IMR-90 (cell line): ENCODE measurements at regions not wholly inside any gene's neighbourhood (a gene's known extent, or its start where the extent isn't known, plus 50 kb on each side); places are given as distances from the start of the nearest gene placed in this dataset.

Experiments used
- ATAC-seq: fragments of 200-7000 bp; cut with Tn5 transposase; 2 replicates; pipeline ENCODE4 v1.9.1; 2020; ENCODE audit warnings: low read depth, mild to moderate bottlenecking, moderate library complexity
- BruUV-seq: library from RNA; stranded (reverse); fragments of 400-500 nt; replicated peaks from 2 replicates; lab custom pipeline; 2021; lab: Mats Ljungman, UMichigan
- CTCF ChIA-PET: fragments of 300-600 bp; formaldehyde crosslinking; extraction: SDS; loops from one replicate; lab custom pipeline; 2021; ENCODE audit warnings: antibody characterized with exemption; lab: Yijun Ruan, JAX
- POLR2A ChIA-PET: fragments of 300-600 bp; sonication (Branson Sonifier 250); formaldehyde crosslinking; loops from one replicate; lab custom pipeline; 2022; ENCODE audit warnings: antibody characterized with exemption; ENCODE audit not compliant: unreplicated experiment; lab: Charles Lee
- DNase-seq: peaks from one replicate; pipeline ENCODE4 v3.0.0; 2013
- H2AFZ ChIP-seq: replicated peaks from 2 replicates; pipeline ENCODE3; 2013; ENCODE audit warnings: low read length, mild to moderate bottlenecking; ENCODE audit not compliant: poor library complexity
- H2AK5ac ChIP-seq: 2 replicates; pipeline ENCODE4 v1.6.1; 2013; ENCODE audit warnings: low read depth, low read length, inconsistent platforms
- H2AK9ac ChIP-seq: replicated peaks from 2 replicates; pipeline ENCODE3; 2013; ENCODE audit warnings: mild to moderate bottlenecking, low read depth, low read length, moderate library complexity; ENCODE audit not compliant: poor library complexity
- H2BK120ac ChIP-seq: 2 replicates; pipeline ENCODE4 v1.6.1; 2013; ENCODE audit warnings: low read depth, low read length, inconsistent platforms
- H2BK15ac ChIP-seq: 3 replicates; pipeline ENCODE4 v1.6.1; 2013; ENCODE audit warnings: low read depth, low read length, inconsistent platforms
- H2BK20ac ChIP-seq: 2 replicates; pipeline ENCODE4 v1.6.1; 2013; ENCODE audit warnings: low read depth, mild to moderate bottlenecking, inconsistent platforms, low read length, moderate library complexity
- H2BK5ac ChIP-seq: 2 replicates; pipeline ENCODE4 v1.6.1; 2013; ENCODE audit warnings: mild to moderate bottlenecking, low read depth, low read length, inconsistent platforms; ENCODE audit not compliant: poor library complexity, severe bottlenecking
- H3K14ac ChIP-seq: replicated peaks from 2 replicates; pipeline ENCODE4 v1.6.1; 2013; ENCODE audit warnings: low read depth, low read length, inconsistent platforms
- H3K18ac ChIP-seq: 2 replicates; pipeline ENCODE4 v1.6.1; 2013; ENCODE audit warnings: low read depth, low read length, control low read depth
- H3K23ac ChIP-seq: 2 replicates; pipeline ENCODE4 v1.6.1; 2013; ENCODE audit warnings: low read depth, low read length, inconsistent platforms
- H3K27ac ChIP-seq: 2 replicates; pipeline ENCODE4 v1.5.1; 2013; ENCODE audit warnings: mild to moderate bottlenecking, control low read depth, low read length; ENCODE audit not compliant: insufficient read depth
- H3K27me3 ChIP-seq: 2 replicates; pipeline ENCODE4 v1.6.1; 2013; ENCODE audit warnings: low read length; ENCODE audit not compliant: control insufficient read depth, insufficient read depth
- H3K36me3 ChIP-seq: 2 replicates; pipeline ENCODE4 v1.6.1; 2013; ENCODE audit warnings: low read length, mixed read lengths; ENCODE audit not compliant: control insufficient read depth, insufficient read depth
- H3K4ac ChIP-seq: 2 replicates; pipeline ENCODE4 v1.6.1; 2013; ENCODE audit warnings: low read depth, low read length, inconsistent platforms
- H3K4me1 ChIP-seq: 2 replicates; pipeline ENCODE4 v1.6.1; 2013; ENCODE audit warnings: low read length, mixed read lengths; ENCODE audit not compliant: control insufficient read depth, insufficient read depth
- H3K4me2 ChIP-seq: 2 replicates; pipeline ENCODE4 v1.6.1; 2013; ENCODE audit warnings: low read depth, mild to moderate bottlenecking, control low read depth, low read length, moderate library complexity
- H3K4me3 ChIP-seq: 2 replicates; pipeline ENCODE4 v1.5.1; 2013; ENCODE audit warnings: low read depth, mild to moderate bottlenecking, control low read depth, low read length, moderate library complexity; ENCODE audit not compliant: insufficient read depth
- H3K56ac ChIP-seq: 2 replicates; pipeline ENCODE4 v1.6.1; 2013; ENCODE audit warnings: low read length, inconsistent platforms; ENCODE audit not compliant: insufficient read depth; ENCODE audit errors: extremely low read depth
- H3K79me1 ChIP-seq, 2 experiments: 2 replicates each; pipeline ENCODE4 v1.6.1; 2013; ENCODE audit warnings: low read length in 2 of 2, inconsistent platforms in 1 of 2, low read depth in 1 of 2
- H3K9ac ChIP-seq: 2 replicates; pipeline ENCODE4 v1.6.1; 2013; ENCODE audit warnings: low read depth, low read length, control low read depth
- H3K9me1 ChIP-seq: 2 replicates; pipeline ENCODE4 v1.6.1; 2013; ENCODE audit warnings: low read length, inconsistent platforms; ENCODE audit not compliant: insufficient read depth
- H3K9me3 ChIP-seq: 2 replicates; pipeline ENCODE4 v1.6.1; 2013; ENCODE audit warnings: low read length; ENCODE audit not compliant: control insufficient read depth, insufficient read depth
- H4K20me1 ChIP-seq: 2 replicates; pipeline ENCODE4 v1.6.1; 2013; ENCODE audit warnings: low read length, inconsistent platforms; ENCODE audit not compliant: insufficient read depth
- H4K5ac ChIP-seq: 2 replicates; pipeline ENCODE4 v1.6.1; 2013; ENCODE audit warnings: mild to moderate bottlenecking, low read depth, low read length, control low read depth
- H4K8ac ChIP-seq, 2 experiments: 2 replicates each; pipeline ENCODE4 v1.6.1; 2013; ENCODE audit warnings: low read depth in 2 of 2, low read length in 2 of 2, control low read depth in 1 of 2, inconsistent platforms in 1 of 2
- H4K91ac ChIP-seq: 2 replicates; pipeline ENCODE4 v1.6.1; 2013; ENCODE audit warnings: low read depth, low read length, inconsistent platforms; ENCODE audit not compliant: insufficient read depth
- CHD1 ChIP-seq: IDR thresholded peaks from 2 replicates; pipeline ENCODE4 v1.6.1; 2012; ENCODE audit warnings: low read depth, low read length, improper control_type of control experiment
- NFE2L2 ChIP-seq: fragments of 150-350 bp; IDR thresholded peaks from 2 replicates; pipeline ENCODE4 v1.6.1; 2016; ENCODE audit warnings: low read depth, mild to moderate bottlenecking, low read length
- RFX5 ChIP-seq: IDR thresholded peaks from 2 replicates; pipeline ENCODE4 v1.8.0; 2012; ENCODE audit warnings: low read depth, mild to moderate bottlenecking, low read length, moderate library complexity
- WGBS, 2 experiments: methylation state at CpG; one replicate each; pipeline versions ENCODE4 v1.1.5 to v1.1.7; 2013; ENCODE audit warnings: missing lambda C conversion rate in 2 of 2; ENCODE audit not compliant: insufficient read length in 1 of 2; ENCODE audit errors: extremely low coverage in 2 of 2; 5-methylcytosine and 5-hydroxymethylcytosine counted together
- dilution Hi-C: fragments of 300-500 bp; cut with HindIII; formaldehyde crosslinking; loops from one replicate; pipeline ENCODE4 v1.14.3; 2018; ENCODE audit warnings: low sequenced_read_pairs; ENCODE audit not compliant: unreplicated experiment
- in situ Hi-C: fragments of 300-500 bp; cut with MboI; formaldehyde crosslinking; loops from 3 replicates; pipeline ENCODE4 v1.14.3; 2019; ENCODE audit warnings: low sequenced_read_pairs, inconsistent platforms, mixed read lengths
- intact Hi-C: fragments of 100-400 bp; cut with micrococcal nuclease; formaldehyde crosslinking; loops from 2 replicates; pipeline ENCODE4 v1.10.0; 2022

GRCh38 chr6:84469144-84469543, 241.7 kb upstream of the CEP162 start:
- WGBS, 2 experiments, result no CpG with 5 or more reads among the region's 1 CpG
- no peak overlapping the region for H3K27ac ChIP-seq

More at GRCh38 chr6:84469144-84469543, 241.7 kb upstream of the CEP162 start:
- Histone ChIP-seq H3K4ac (no peak overlapping the region), H3K27me3 (no peaks in the 10 kb centered on the region), H3K4me2 (no peak overlapping the region), H4K5ac (no peak overlapping the region), H4K91ac (no peak overlapping the region), H3K14ac (no peak overlapping the region), H2BK5ac (no peak overlapping the region), H2AK5ac (no peak overlapping the region), H2BK20ac (no peak overlapping the region), H2BK120ac (no peak overlapping the region), H4K8ac (no peak overlapping the region), H3K23ac (no peak overlapping the region), H3K18ac (no peak overlapping the region), H2AFZ (no peak overlapping the region), H3K56ac (no peak overlapping the region), H3K79me1 (no peaks in the 10 kb centered on the region), H4K20me1 (no peaks in the 10 kb centered on the region), H3K4me1 (no peaks in the 10 kb centered on the region), H3K9me3 (no peaks in the 10 kb centered on the region), H3K9me1 (no peaks in the 10 kb centered on the region; the same call in 1 of the 2 replicates), H3K9ac (no peak overlapping the region), H2BK15ac (no peak overlapping the region), H3K36me3 (no peaks in the 10 kb centered on the region), H2AK9ac (no peak overlapping the region), H3K4me3 (no peak overlapping the region)
- DNase-seq (no peak), ATAC-seq (no peak)
- ChIA-PET POLR2A (no interaction called here), CTCF (no interaction called here)
- in situ Hi-C loops, result no loop called here
- TF ChIP-seq NFE2L2 (no peak), RFX5 (no peak), CHD1 (no peak)
- BruUV-seq, result no TSS peak
- dilution Hi-C loops, result no loop called here
- intact Hi-C loops, result no loop called here
